Hepatocyte (in vitro differentiated cells): ENCODE measurements at regions not wholly inside any gene's neighbourhood (a gene's known extent, or its start where the extent isn't known, plus 50 kb on each side); places are given as distances from the start of the nearest gene placed in this dataset.

Experiments used
- EZH2 ChIP-seq: fragments of 200-600 bp; sonication (generic); IDR thresholded peaks from 2 replicates; pipeline ENCODE4 v1.6.1; 2016; ENCODE audit warnings: antibody characterized with exemption, mild to moderate bottlenecking, borderline replicate concordance
- EZH2phosphoT487 ChIP-seq: fragments of 200-600 bp; sonication (generic); IDR thresholded peaks from one replicate; pipeline ENCODE4 v1.6.1; 2018; ENCODE audit warnings: antibody characterized with exemption, mild to moderate bottlenecking, low read depth, moderate library complexity; ENCODE audit not compliant: unreplicated experiment, severe bottlenecking
- TF ChIP-seq, protein P1 (sequence below): fragments of 200-600 bp; sonication (generic); IDR thresholded peaks from 2 replicates; pipeline ENCODE4 v1.5.1; 2016; ENCODE audit warnings: antibody characterized with exemption, mild to moderate bottlenecking; ENCODE audit not compliant: poor library complexity

DNA sequence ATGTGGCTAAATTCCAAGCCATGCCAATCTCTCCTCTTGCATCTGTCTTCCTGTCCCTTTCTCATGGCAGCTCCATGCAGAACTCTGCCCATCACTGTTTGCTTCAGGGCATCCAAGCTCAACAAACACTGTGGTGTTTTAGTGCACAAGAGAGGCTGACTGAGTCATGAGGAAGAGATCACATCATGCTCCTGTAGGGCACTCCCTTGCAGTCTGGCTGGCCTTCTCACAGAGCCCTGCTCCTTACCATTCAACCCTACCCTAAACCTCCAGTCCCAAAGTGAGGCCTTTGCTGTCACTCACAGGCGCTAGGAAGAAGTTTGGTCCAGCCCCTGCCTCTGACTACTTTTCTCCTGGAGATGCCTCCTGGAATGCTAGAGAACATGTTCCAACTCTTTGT, 194.0 kb downstream of the LRATD1 start:
- TF ChIP-seq, protein P1, sequence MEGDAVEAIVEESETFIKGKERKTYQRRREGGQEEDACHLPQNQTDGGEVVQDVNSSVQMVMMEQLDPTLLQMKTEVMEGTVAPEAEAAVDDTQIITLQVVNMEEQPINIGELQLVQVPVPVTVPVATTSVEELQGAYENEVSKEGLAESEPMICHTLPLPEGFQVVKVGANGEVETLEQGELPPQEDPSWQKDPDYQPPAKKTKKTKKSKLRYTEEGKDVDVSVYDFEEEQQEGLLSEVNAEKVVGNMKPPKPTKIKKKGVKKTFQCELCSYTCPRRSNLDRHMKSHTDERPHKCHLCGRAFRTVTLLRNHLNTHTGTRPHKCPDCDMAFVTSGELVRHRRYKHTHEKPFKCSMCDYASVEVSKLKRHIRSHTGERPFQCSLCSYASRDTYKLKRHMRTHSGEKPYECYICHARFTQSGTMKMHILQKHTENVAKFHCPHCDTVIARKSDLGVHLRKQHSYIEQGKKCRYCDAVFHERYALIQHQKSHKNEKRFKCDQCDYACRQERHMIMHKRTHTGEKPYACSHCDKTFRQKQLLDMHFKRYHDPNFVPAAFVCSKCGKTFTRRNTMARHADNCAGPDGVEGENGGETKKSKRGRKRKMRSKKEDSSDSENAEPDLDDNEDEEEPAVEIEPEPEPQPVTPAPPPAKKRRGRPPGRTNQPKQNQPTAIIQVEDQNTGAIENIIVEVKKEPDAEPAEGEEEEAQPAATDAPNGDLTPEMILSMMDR: no peak
- TF ChIP-seq EZH2: no peak
- no peak for TF ChIP-seq EZH2phosphoT487
